Keratinocyte (primary cell): ENCODE measurements at regions not wholly inside any gene's neighbourhood (a gene's known extent, or its start where the extent isn't known, plus 50 kb on each side); places are given as distances from the start of the nearest gene placed in this dataset.

Experiments used
- DNase-seq: peaks from one replicate; pipeline ENCODE4 v3.0.0-alpha.2; 2011; ENCODE audit warnings: low read depth, missing footprints, low spot score
- FAIRE-seq: peaks from 2 replicates; lab custom pipeline; 2011; peaks lifted over from hg19 to GRCh38; lab: Jason Lieb, UNC
- H2AFZ ChIP-seq: 2 replicates; pipeline ENCODE4 v1.6.0; 2012; ENCODE audit warnings: low read length, control low read depth, inconsistent platforms; ENCODE audit not compliant: control insufficient read depth
- H3K27ac ChIP-seq: 2 replicates; pipeline ENCODE4 v1.5.1; 2011; ENCODE audit warnings: low read length; ENCODE audit not compliant: control insufficient read depth, insufficient read depth
- H3K27me3 ChIP-seq: 3 replicates; pipeline ENCODE4 v1.6.0; 2011; ENCODE audit warnings: low read length; ENCODE audit not compliant: control insufficient read depth, insufficient read depth; ENCODE audit errors: extremely low read depth
- H3K36me3 ChIP-seq, 2 experiments: 2 replicates in 1 of 2; 3 replicates in 1 of 2; pipeline ENCODE4 v1.5.1; 2011; ENCODE audit warnings: low read length in 2 of 2, mild to moderate bottlenecking in 1 of 2; ENCODE audit not compliant: control insufficient read depth in 2 of 2, insufficient read depth in 2 of 2; ENCODE audit errors: extremely low read depth in 1 of 2
- H3K4me1 ChIP-seq: 3 replicates; pipeline ENCODE4 v1.5.1; 2011; ENCODE audit warnings: low read length; ENCODE audit not compliant: control insufficient read depth, insufficient read depth; ENCODE audit errors: extremely low read depth
- H3K4me2 ChIP-seq: 3 replicates; pipeline ENCODE4 v1.6.0; 2011; ENCODE audit warnings: low read depth, low read length; ENCODE audit not compliant: control insufficient read depth, insufficient read depth; ENCODE audit errors: extremely low read depth
- H3K4me3 ChIP-seq, 3 experiments: fragments of 200-600 bp in 1 of 3; sonication (generic) in 1 of 3; 2 replicates in 2 of 3; 3 replicates in 1 of 3; pipeline ENCODE4 v1.5.1; 2011 to 2016; ENCODE audit warnings: low read length in 3 of 3, mild to moderate bottlenecking in 3 of 3, control low read depth in 2 of 3, inconsistent platforms in 1 of 3, low read depth in 1 of 3, mixed read lengths in 1 of 3, mixed run types in 1 of 3, moderate library complexity in 1 of 3; ENCODE audit not compliant: control insufficient read depth in 2 of 3, insufficient read depth in 2 of 3; ENCODE audit errors: extremely low read depth in 1 of 3
- H3K79me2 ChIP-seq: 2 replicates; pipeline ENCODE4 v1.6.0; 2012; ENCODE audit warnings: low read length; ENCODE audit not compliant: control insufficient read depth, insufficient read depth
- H3K9ac ChIP-seq: 3 replicates; pipeline ENCODE4 v1.6.0; 2011; ENCODE audit warnings: low read length; ENCODE audit not compliant: control insufficient read depth, insufficient read depth; ENCODE audit errors: extremely low read depth
- H3K9me1 ChIP-seq: 3 replicates; pipeline ENCODE4 v1.6.0; 2011; ENCODE audit warnings: low read length; ENCODE audit not compliant: control insufficient read depth, insufficient read depth; ENCODE audit errors: extremely low read depth
- H3K9me3 ChIP-seq: 2 replicates; pipeline ENCODE4 v1.5.1; 2012; ENCODE audit warnings: low read depth, low read length; ENCODE audit not compliant: control insufficient read depth
- H4K20me1 ChIP-seq: 3 replicates; pipeline ENCODE4 v1.6.0; 2011; ENCODE audit warnings: low read length; ENCODE audit not compliant: control insufficient read depth, insufficient read depth; ENCODE audit errors: extremely low read depth
- CTCF ChIP-seq, 3 experiments: IDR thresholded peaks in 1 of 3; conservative IDR thresholded peaks in 1 of 3; optimal IDR thresholded peaks in 1 of 3; 2 replicates in 2 of 3; 3 replicates in 1 of 3; pipeline versions ENCODE3 to v1.5.1; 2011; ENCODE audit warnings: low read length in 3 of 3, mild to moderate bottlenecking in 3 of 3, moderate library complexity in 2 of 3, control low read depth in 1 of 3, inconsistent platforms in 1 of 3; ENCODE audit not compliant: insufficient read depth in 2 of 3; ENCODE audit errors: extremely low read depth in 1 of 3
- EZH2 ChIP-seq: IDR thresholded peaks from one replicate; pipeline ENCODE4 v1.6.1; 2012; ENCODE audit warnings: inconsistent platforms, mild to moderate bottlenecking, low read length, moderate library complexity
- dilution Hi-C: fragments of 300-500 bp; cut with MboI; formaldehyde crosslinking; loops from one replicate; pipeline ENCODE4 v1.7.0; 2020; ENCODE audit warnings: low sequenced_read_pairs; ENCODE audit not compliant: extremely low pct_ligation_motif_present

GRCh38 chr3:124639406-124640237, 90.6 kb upstream of the UMPS start:
- TF ChIP-seq CTCF (optimal IDR thresholded peaks at IDR 0.05 in 1 of 3, IDR thresholded peaks at IDR 0.05 in 1 of 3, conservative IDR thresholded peaks at IDR 0.05 in 1 of 3; ENCODE audit: extremely low read depth in 1 of 3, insufficient read depth in 2 of 3, low read length in 3 of 3) (no peak), EZH2 (no peak)
- no peak for FAIRE-seq

GRCh38 chr3:124640635-124641306, 89.5 kb upstream of the UMPS start:
- no peaks in the 10 kb centered on the region for H3K36me3 ChIP-seq
- no peaks in the 10 kb centered on the region for H3K4me1 ChIP-seq
- no peaks in the 10 kb centered on the region for H3K9me1 ChIP-seq
- H3K9me3 ChIP-seq, result no peaks in the 10 kb centered on the region
- H3K79me2 ChIP-seq, result no peaks in the 10 kb centered on the region
- dilution Hi-C loops, result no loop called here
- no peak overlapping the region for H2AFZ ChIP-seq
- FAIRE-seq, result no peak
- H3K4me3 ChIP-seq, result no peak overlapping the region
- no peaks in the 10 kb centered on the region for H4K20me1 ChIP-seq
- peaks cover 8% of the 10 kb centered on the region for H3K27me3 ChIP-seq
- H3K9ac ChIP-seq, result no peak overlapping the region
- DNase-seq, result no peak
- no peak for TF ChIP-seq EZH2
- TF ChIP-seq CTCF (optimal IDR thresholded peaks at IDR 0.05 in 1 of 3, IDR thresholded peaks at IDR 0.05 in 1 of 3, conservative IDR thresholded peaks at IDR 0.05 in 1 of 3; ENCODE audit: extremely low read depth in 1 of 3, insufficient read depth in 2 of 3, low read length in 3 of 3), result no peak
- H3K27ac ChIP-seq, result no peak overlapping the region
- H3K4me2 ChIP-seq, result no peak overlapping the region

More at GRCh38 chr3:124639406-124640237, 90.6 kb upstream of the UMPS start:
- Histone ChIP-seq H3K27me3 (peaks cover 8% of the 10 kb centered on the region), H3K9me1 (no peaks in the 10 kb centered on the region), H3K36me3 (no peaks in the 10 kb centered on the region), H3K4me1 (no peaks in the 10 kb centered on the region), H3K9me3 (no peaks in the 10 kb centered on the region), H3K9ac (no peak overlapping the region), H2AFZ (no peak overlapping the region), H3K27ac (no peak overlapping the region), H3K4me2 (no peak overlapping the region), H4K20me1 (no peaks in the 10 kb centered on the region), H3K4me3 (no peak overlapping the region), H3K79me2 (no peaks in the 10 kb centered on the region)
- dilution Hi-C loops, result no loop called here
- no peak for DNase-seq
